Upper lobe of left lung (tissue), 4 donors: ENCODE measurements at regions not wholly inside any gene's neighbourhood (a gene's known extent, or its start where the extent isn't known, plus 50 kb on each side); places are given as distances from the start of the nearest gene placed in this dataset.

Experiments used
- EP300 ChIP-seq, 4 donors: sonication (generic); formaldehyde crosslinking; IDR thresholded peaks; one replicate each; pipeline ENCODE4 v1.5.1; 2017; ENCODE audit warnings: antibody characterized with exemption in 4 of 4, control low read depth in 2 of 4
- POLR2A ChIP-seq, 4 donors: fragments of 450-650 bp; IDR thresholded peaks; one replicate each; pipeline ENCODE4 v1.5.1; 2016 to 2017; ENCODE audit warnings: antibody characterized with exemption in 4 of 4, mild to moderate bottlenecking in 2 of 4
- TF ChIP-seq, protein P1 (sequence below), 6 experiments: fragments of 450-650 bp in 4 of 6; fragments of 200-600 bp in 2 of 6; sonication (generic) in 2 of 6; IDR thresholded peaks; one replicate each; pipeline ENCODE4 v1.5.1; 2016 to 2019; ENCODE audit warnings: antibody characterized with exemption in 6 of 6

DNA sequence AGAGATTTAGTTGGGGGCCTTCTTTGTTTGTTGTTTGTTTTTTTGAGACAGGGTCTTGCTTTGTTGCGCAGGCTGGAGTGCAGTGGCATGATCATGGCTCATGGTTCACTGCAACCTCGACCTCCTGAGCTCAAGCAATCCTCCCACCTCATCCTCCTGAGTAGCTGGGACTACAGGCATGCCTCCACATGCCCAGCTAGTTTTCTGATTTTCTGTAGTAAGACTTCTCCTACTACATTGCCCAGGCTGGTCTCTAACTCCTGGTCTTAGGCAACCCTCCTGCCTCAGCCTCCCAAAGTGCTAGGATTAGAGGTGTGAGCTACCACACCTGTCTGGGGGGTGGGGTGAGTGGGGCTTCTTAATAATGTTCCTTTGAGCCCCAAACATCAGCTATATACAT is 148.3 kb upstream of the ADAMTS9 start:
- TF ChIP-seq, protein P1, sequence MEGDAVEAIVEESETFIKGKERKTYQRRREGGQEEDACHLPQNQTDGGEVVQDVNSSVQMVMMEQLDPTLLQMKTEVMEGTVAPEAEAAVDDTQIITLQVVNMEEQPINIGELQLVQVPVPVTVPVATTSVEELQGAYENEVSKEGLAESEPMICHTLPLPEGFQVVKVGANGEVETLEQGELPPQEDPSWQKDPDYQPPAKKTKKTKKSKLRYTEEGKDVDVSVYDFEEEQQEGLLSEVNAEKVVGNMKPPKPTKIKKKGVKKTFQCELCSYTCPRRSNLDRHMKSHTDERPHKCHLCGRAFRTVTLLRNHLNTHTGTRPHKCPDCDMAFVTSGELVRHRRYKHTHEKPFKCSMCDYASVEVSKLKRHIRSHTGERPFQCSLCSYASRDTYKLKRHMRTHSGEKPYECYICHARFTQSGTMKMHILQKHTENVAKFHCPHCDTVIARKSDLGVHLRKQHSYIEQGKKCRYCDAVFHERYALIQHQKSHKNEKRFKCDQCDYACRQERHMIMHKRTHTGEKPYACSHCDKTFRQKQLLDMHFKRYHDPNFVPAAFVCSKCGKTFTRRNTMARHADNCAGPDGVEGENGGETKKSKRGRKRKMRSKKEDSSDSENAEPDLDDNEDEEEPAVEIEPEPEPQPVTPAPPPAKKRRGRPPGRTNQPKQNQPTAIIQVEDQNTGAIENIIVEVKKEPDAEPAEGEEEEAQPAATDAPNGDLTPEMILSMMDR (IDR thresholded peaks at IDR 0.05): no peak
- TF ChIP-seq POLR2A (IDR thresholded peaks at IDR 0.05): no peak
- TF ChIP-seq EP300 (IDR thresholded peaks at IDR 0.05): no peak
